A172 (cell line): ENCODE measurements at regions not wholly inside any gene's neighbourhood (a gene's known extent, or its start where the extent isn't known, plus 50 kb on each side); places are given as distances from the start of the nearest gene placed in this dataset.
"Not testable (repeated sequence)": the region's sequence is repeated elsewhere in the genome, so short reads cannot be mapped to it uniquely, and the experiment has no call there.

Source experiments
- DNase-seq: peaks from one replicate; pipeline ENCODE4 v3.0.0-alpha.2; 2015; ENCODE audit warnings: low spot score

- DNase-seq = no peak
Observed at GRCh38 chr16:6009151-6009550, 911.6 kb upstream of the EEF2KMT start.

DNA sequence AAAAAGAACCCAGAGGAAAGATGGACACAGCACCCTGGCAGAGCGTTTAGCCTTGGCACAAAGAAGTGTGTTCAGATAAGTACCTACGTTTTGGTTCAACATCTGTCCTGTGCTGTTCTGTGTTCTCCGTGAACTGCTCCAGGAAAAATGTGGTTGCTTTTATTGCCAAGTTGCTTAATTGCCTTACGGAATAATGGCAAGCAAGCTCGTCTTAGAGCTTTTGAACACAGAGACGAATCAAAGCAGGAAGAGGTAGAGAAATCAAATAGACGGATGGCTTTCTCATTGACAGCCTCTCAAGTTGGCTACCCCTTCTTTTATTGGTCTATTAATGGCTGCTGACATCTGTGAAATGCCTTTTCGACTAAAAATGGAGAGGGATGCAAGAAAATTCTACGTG is 911.1 kb upstream of the EEF2KMT start:
- DNase-seq = no peak

- DNase-seq = no peak
Observed at GRCh38 chr16:5993356-5993755, 895.8 kb upstream of the EEF2KMT start.

GRCh38 chr16:5982979-5983378 is 885.4 kb upstream of the EEF2KMT start:
- no peak for DNase-seq

DNA sequence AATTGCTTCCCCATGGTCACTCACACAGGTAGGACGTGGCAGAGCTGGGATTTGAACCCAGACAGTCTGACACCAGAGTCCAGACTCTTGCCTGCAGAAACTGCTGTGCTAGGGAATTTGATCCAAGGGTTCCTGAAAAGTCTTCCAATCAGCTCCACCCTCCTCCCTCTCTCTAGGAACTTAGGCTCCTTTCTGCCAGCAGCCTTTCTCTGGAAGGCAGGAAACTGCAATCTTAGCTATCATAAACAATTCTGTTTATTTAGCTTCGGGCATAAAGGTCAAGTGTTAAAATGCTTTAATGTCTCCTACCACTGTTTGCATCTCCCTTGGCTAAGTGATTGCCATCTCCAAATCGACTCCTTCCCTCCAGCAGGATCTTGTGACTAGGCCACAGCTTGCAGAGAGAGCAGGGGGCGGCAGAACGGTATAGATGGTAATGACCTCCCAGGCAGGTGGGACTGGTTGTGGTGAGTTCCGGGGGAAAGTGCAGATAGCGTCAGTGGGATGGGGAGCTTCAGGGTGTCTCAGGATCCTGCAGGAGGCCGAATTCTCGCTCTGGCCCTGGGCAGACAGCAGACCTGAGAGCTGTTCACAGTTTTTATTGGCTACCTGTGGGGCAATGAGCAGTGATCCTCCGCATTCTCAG is 882.4 kb upstream of the EEF2KMT start:
- DNase-seq = no peak

DNA sequence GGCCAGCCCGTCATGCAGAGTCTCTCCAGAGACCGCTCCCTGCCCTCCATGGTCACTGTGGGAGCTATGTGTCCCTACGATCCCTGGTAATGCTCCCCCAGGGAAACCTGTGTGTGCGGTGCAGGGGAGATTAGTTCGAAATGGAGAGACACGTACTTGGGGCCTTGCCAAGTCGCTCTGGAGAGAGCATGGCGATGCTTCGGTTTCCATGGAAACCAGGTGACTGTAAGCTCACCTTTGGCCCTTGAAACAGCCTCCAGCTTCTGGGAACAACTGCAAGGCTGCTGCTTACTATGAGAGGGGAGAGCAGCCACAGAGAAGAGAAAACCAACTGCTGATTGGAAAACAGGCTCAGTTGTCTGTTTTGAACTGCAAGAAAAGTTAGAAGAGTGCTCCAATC is 879.7 kb upstream of the EEF2KMT start:
- no peak for DNase-seq

DNA sequence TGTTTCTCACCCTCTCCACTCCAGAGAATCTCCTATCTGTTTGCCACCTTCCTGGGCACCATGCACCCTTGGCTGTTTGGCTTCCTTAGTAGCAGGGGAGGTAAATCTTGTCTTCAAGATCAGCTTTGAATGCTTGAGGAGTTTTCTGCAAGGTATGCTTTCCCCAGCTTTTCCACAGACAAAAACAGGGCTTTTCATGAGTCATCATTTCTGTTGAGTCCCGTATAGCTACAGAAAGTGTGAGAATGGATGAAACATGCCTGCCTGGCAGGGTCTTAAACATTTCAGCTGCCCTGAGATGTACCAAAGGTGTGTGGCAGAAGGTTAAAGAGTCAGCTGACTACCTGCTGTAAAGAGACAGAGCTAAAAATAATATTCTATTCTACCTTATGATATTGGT is 875.2 kb upstream of the EEF2KMT start:
- DNase-seq = no peak

GRCh38 chr16:5971924-5972323 is 874.3 kb upstream of the EEF2KMT start:
- no peak for DNase-seq

DNA sequence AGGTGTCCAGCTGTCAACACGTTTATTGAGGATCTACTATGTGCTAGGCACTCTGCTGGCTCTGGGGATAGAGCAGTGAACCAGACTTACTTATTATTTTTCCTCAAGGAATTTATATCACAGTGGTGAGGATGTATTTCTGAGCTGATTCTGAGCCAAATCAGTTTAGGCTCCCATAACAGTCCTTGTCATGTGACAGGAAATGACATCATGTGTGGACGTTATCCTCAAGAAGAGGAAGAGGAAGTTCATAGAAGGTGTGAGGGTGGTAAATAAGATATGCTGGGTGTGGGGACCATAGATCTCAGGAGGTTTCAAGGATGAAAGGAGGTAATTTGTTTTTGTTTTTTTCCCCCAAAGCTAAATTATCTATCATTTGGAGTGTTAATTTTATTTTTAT is 873.5 kb upstream of the EEF2KMT start:
- no peak for DNase-seq

DNA sequence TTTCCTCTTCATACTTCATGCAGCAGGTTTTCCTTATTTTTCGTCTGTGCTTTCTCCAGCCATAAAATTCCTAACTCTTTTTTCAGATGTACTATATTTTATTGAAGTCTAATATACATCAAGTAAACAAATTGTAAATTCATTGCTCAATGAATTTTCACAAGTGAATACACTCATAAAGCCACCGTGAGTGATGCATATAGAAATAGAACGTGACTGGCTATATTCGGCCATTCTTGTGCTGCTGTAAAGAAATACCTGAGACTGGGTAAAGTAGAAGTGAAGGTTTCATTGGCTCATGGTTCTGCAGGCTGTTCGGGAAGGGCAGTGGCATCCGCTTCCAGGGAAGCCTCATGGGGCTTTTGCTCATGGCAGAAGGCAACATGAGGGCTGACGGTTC is 868.4 kb upstream of the EEF2KMT start:
- DNase-seq = no peak

DNA sequence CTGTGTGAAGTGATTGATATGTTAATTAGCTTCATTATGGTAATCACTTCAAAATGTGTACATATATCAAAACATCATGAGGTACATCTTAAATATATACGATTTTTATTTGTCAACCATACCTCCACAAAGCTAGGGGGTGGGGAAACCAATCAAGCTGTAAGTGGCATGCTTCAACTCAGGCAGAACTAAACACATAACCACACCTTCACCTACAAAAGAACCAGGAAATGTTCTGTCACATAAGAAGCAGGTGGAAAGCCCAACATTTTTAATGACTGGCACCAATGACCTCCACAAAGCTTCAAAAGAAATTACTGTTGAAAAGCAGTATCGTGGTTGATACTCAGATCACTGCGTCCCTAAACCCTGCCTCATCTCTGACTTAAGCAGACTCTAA is 867.7 kb upstream of the EEF2KMT start:
- no peak for DNase-seq

DNA sequence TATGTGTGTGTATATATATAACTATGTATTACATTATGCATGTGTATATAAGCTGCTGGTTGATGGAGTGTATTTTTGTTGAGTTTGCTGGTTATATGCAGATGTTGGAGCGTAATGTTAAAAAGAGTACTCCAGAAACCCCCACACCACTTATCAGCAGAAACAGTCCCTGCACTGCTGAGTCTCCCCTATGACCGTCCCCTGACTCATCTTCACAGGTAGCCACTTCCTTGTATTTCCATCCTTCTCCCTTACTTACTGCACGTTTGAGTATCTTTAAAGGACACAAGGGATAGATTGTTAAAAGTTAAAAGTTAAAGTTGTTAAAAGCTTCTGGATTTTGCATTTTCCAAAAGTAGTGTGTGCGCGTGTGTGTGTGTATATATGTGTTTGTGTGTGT is 853.9 kb upstream of the EEF2KMT start:
- no peak for DNase-seq

DNA sequence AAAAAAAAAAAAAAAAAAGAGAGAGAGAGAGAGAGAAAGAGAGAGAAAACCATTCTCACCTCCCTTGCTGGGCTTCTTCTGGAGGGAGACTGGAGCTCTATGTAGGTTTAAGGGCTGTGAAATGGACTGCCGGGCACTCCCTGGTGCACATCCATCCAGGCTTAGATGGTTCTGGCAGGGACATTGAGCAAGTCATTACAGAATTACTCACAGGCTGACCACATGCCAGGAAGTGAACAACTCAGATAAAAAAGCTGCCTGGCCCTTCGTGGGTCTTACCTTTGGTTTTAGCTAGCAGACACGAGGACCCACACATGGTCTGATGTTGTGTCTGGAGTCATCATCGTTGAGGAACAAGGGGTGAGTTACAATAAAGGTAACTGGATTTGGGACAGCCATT is 847.4 kb upstream of the EEF2KMT start:
- no peak for DNase-seq

GRCh38 chr16:5938607-5939006 is 841.0 kb upstream of the EEF2KMT start:
- no peak for DNase-seq

DNA sequence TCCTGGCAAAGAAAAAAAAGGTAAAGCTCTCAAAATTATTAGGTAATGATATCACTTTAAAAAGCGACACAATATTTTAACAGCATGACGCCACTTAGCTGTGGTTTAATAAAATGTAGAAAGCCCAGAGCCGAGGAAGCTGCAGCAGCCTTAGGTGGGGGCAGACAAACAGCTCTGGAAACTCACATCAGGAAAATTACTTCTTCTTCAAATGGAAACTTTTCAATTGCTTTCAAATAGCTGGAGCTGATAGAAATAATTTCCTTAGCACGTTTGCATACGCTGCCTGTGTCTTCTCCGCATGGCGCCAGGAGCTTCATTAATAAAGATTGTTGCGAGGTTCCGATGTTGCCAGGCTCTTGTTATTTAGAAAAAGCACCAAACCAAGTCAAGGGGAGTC is 835.3 kb upstream of the EEF2KMT start:
- DNase-seq = no peak

GRCh38 chr16:5928476-5929065 is 831.0 kb upstream of the EEF2KMT start:
- no peak for DNase-seq

GRCh38 chr16:5925850-5926249 is 828.3 kb upstream of the EEF2KMT start:
- no peak for DNase-seq

GRCh38 chr16:5922686-5923085 is 825.1 kb upstream of the EEF2KMT start:
- no peak for DNase-seq

DNA sequence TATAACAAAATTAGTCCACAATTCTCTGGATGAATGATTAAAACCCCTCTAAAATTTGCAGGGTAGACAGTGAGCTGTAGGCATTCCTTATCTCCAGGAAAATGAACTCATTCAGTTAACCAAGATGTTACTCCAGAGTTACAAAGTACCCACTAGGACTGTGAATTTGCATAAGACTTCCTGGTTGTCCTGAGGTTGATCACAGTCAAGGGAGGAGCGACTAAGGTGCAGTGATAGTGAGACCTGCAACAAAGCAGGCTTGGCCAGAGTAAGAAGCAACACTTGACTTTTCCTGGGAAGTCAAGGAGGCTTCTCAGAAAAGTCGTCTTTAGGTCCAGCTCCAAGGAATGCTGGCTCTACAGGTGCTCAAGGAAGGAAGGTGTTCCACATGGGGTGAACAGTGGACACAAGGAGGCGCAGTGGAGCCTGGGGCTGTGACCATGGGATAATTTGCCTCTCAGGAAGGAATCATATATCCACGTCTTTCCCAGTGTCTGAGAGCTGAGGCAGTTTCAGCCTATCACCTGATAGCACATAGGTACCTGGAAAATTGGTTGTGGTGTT is 821.1 kb upstream of the EEF2KMT start:
- no peak for DNase-seq

- DNase-seq = no peak
Observed at GRCh38 chr16:5917436-5918195, 820.0 kb upstream of the EEF2KMT start.

DNA sequence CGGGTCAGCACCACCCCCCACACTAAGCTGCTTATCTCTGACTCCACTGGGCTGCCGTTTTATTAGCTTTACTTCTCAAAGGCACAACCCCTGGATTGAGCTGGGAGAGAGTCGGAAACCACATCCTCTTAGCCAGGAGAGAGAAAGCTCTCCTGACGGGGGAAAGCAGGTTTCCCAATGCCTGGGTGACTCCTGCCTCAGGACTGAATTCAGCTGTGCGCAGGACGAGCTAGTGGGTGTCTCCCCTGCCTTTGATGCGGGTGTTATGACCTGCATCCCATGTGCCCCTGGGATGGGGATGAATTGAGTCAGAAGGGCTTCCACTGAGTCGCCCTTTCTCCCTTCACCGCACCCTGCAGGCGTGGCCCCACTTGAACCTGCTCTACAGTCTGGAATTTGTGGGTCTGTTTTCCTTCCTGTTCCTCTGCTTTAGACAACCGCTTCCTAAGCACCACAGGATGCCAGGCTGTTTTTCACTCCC is 819.2 kb upstream of the EEF2KMT start:
- DNase-seq = no peak

- no peak for DNase-seq
Observed at GRCh38 chr16:5911241-5911640, 813.6 kb upstream of the EEF2KMT start.

GRCh38 chr16:5909556-5909955 is 812.0 kb upstream of the EEF2KMT start:
- DNase-seq = not testable (repeated sequence)
